ENCODE measurements at regions not wholly inside any gene's neighbourhood (a gene's known extent, or its start where the extent isn't known, plus 50 kb on each side); places are given as distances from the start of the nearest gene placed in this dataset.

DNA sequence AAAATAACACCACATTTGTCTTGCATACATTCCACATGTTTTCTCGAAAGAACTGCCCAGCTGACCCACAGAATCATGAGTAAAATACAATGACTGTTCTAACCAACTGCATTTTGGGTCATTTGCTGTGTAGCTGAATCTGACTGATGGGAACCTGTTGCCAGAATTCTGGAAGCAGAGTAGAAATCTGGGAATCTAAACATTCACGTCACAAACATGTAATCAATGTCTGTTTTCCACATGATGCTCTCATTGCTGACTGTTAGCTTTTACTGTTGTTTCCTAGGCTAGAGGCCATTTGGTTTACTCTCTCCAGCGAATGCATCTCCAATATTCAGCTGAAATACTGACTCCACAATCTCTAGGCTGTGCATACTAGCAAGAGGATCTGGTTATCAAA, 710.1 kb downstream of the KCNJ2 start:
- Histone ChIP-seq H3K27ac (ENCODE audit: low read depth, low read length) (no peak overlapping the region), H3K4me3 (ENCODE audit: low read length in 2 of 2) (no peak overlapping the region), H3K4me1 (ENCODE audit: insufficient read depth, low read length) (no peaks in the 10 kb centered on the region), H3K27me3 (ENCODE audit: insufficient read depth, low read length) (no peaks in the 10 kb centered on the region), H3K36me3 (ENCODE audit: insufficient read depth, low read length) (no peaks in the 10 kb centered on the region), H3K9me3 (ENCODE audit: control insufficient read depth in 1 of 2, low read length in 2 of 2) (peaks cover 0 to 3% of the 10 kb centered on the region in 2 donors)
- Mint-ChIP-seq H3K36me3 (no peaks in the 10 kb centered on the region), H3K9me3 (peaks cover 0 to 16% (median 3%) of the 10 kb centered on the region in 8 donors), H3K27me3 (no peaks in the 10 kb centered on the region), H3K4me1 (no peaks in the 10 kb centered on the region), H3K4me3 (no peak overlapping the region), H3K27ac (no peak overlapping the region)
- ChIA-PET POLR2A (ENCODE audit: partially characterized antibody) (no interaction called here), CTCF (ENCODE audit: partially characterized antibody) (no interaction called here)
- DNase-seq, result no peak
- intact Hi-C loops (cut with micrococcal nuclease), result no loop called here

DNA sequence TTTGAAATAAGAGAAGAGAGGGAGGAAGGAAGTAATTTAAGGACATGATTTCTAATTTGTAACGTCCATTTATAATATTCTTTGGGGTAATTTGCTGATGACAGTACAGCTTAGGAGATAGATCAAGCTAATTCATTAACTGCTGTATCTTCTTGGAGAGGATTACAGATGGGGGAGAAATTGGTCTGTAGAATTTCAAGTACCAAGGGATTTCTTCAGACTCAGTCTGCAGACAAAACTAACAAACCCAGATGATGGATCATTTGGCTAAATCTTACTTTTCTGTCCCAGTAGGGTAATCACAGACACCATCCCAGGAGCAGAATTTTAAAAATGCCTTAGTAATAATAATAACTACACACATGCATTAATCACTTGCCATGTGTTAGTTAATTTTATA, 711.8 kb downstream of the KCNJ2 start:
- intact Hi-C loops (cut with micrococcal nuclease), result no loop called here
- H3K27me3 Mint-ChIP-seq, result no peaks in the 10 kb centered on the region
- no peaks in the 10 kb centered on the region for H3K27me3 ChIP-seq (ENCODE audit: insufficient read depth, low read length)
- H3K36me3 ChIP-seq (ENCODE audit: insufficient read depth, low read length), result no peaks in the 10 kb centered on the region
- no peak overlapping the region for H3K4me3 Mint-ChIP-seq
- H3K27ac ChIP-seq (ENCODE audit: low read depth, low read length), result no peak overlapping the region
- no peaks in the 10 kb centered on the region for H3K36me3 Mint-ChIP-seq
- H3K4me3 ChIP-seq (ENCODE audit: low read length in 2 of 2), result no peak overlapping the region
- ChIA-PET CTCF (ENCODE audit: partially characterized antibody) (no interaction called here), POLR2A (ENCODE audit: partially characterized antibody) (no interaction called here)
- H3K4me1 Mint-ChIP-seq, result no peaks in the 10 kb centered on the region
- no peaks in the 10 kb centered on the region for H3K4me1 ChIP-seq (ENCODE audit: insufficient read depth, low read length)
- peaks cover 0 to 3% of the 10 kb centered on the region in 2 donors for H3K9me3 ChIP-seq (ENCODE audit: control insufficient read depth in 1 of 2, low read length in 2 of 2)
- no peak overlapping the region for H3K27ac Mint-ChIP-seq
- peaks cover 0 to 13% (median 3%) of the 10 kb centered on the region in 8 donors for H3K9me3 Mint-ChIP-seq
- DNase-seq, result no peak

DNA sequence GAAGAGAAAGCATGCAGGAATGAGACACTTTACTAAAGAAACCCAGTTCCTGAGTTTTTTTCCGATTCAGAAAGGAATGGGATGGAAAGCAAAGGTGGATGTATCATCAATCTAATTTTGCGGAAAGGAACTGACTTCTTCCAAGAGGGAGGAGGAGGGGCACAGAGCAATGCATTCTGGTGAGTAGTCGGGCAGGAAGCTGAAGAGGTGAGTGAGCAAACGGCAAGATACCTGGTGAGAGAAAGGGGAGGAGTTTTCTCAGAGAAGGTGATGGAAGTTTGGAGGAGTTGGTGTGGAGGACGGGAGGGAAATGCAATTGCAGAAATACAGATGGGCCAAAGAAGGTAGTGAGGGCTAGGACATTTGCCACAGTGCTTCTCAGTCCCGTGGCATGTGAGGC, 713.2 kb downstream of the KCNJ2 start:
- no peaks in the 10 kb centered on the region for H3K4me1 Mint-ChIP-seq
- Histone ChIP-seq H3K27me3 (ENCODE audit: insufficient read depth, low read length) (no peaks in the 10 kb centered on the region), H3K4me3 (ENCODE audit: low read length in 2 of 2) (no peak overlapping the region), H3K9me3 (ENCODE audit: control insufficient read depth in 1 of 2, low read length in 2 of 2) (peaks cover 0 to 3% of the 10 kb centered on the region in 2 donors), H3K4me1 (ENCODE audit: insufficient read depth, low read length) (no peaks in the 10 kb centered on the region), H3K27ac (ENCODE audit: low read depth, low read length) (no peak overlapping the region), H3K36me3 (ENCODE audit: insufficient read depth, low read length) (no peaks in the 10 kb centered on the region)
- intact Hi-C loops (cut with micrococcal nuclease), result no loop called here
- no peaks in the 10 kb centered on the region for H3K36me3 Mint-ChIP-seq
- CTCF ChIA-PET (ENCODE audit: partially characterized antibody), result no interaction called here
- POLR2A ChIA-PET (ENCODE audit: partially characterized antibody), result no interaction called here
- no peak overlapping the region for H3K27ac Mint-ChIP-seq
- peaks cover 0 to 13% (median 4%) of the 10 kb centered on the region in 8 donors for H3K9me3 Mint-ChIP-seq
- H3K4me3 Mint-ChIP-seq, result no peak overlapping the region
- DNase-seq, result no peak
- no peaks in the 10 kb centered on the region for H3K27me3 Mint-ChIP-seq

DNA sequence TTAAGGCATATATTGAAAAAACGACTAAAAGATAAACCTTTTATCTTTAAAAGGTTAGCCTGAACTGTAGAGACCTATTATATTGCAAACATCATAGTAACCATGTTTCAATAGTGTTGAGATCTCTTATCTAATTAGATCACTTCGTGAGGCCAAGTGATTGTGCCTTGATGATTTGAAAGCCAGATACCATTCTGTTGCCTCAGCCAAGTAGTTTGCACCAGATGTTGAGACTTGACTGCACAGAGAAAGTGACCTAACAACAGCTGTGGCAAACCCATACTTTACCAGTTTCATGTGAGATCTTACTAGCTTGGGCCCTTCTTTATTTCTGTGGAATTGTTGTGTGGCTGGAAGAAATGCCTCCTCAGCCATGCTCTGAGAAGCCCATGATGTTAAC, 717.3 kb downstream of the KCNJ2 start:
- Mint-ChIP-seq H3K36me3 (no peaks in the 10 kb centered on the region), H3K9me3 (peaks cover 0 to 13% (median 6%) of the 10 kb centered on the region in 8 donors), H3K4me3 (no peak overlapping the region), H3K4me1 (no peaks in the 10 kb centered on the region), H3K27me3 (no peaks in the 10 kb centered on the region), H3K27ac (no peak overlapping the region)
- Histone ChIP-seq H3K4me3 (ENCODE audit: low read length in 2 of 2) (no peak overlapping the region), H3K27ac (ENCODE audit: low read depth, low read length) (no peak overlapping the region), H3K9me3 (ENCODE audit: control insufficient read depth in 1 of 2, low read length in 2 of 2) (no peaks in the 10 kb centered on the region), H3K4me1 (ENCODE audit: insufficient read depth, low read length) (no peaks in the 10 kb centered on the region), H3K27me3 (ENCODE audit: insufficient read depth, low read length) (no peaks in the 10 kb centered on the region), H3K36me3 (ENCODE audit: insufficient read depth, low read length) (no peaks in the 10 kb centered on the region)
- intact Hi-C loops (cut with micrococcal nuclease), result no loop called here
- DNase-seq, result no peak
- ChIA-PET CTCF (ENCODE audit: partially characterized antibody) (no interaction called here), POLR2A (ENCODE audit: partially characterized antibody) (no interaction called here)

DNA sequence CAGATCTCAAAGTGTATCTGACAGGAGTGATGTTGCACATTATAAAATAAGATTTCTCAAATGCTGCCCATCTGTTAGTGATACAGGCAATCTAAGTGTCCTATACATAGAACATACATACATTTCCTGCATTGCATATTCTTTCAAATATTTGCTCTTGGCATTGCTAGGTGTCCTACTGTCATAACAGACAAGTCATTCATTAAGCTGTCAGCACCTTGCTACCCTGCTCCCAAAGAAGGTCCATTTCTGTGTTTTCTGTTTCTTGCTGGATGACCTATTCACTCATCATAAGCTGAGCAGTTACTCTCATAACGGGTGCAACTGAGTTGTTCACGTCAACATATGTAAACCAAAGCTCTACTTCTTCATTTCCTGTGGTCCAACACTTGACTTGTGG, 719.0 kb downstream of the KCNJ2 start:
- Histone ChIP-seq H3K27me3 (ENCODE audit: insufficient read depth, low read length) (no peaks in the 10 kb centered on the region), H3K9me3 (ENCODE audit: control insufficient read depth in 1 of 2, low read length in 2 of 2) (no peaks in the 10 kb centered on the region), H3K4me1 (ENCODE audit: insufficient read depth, low read length) (no peaks in the 10 kb centered on the region), H3K27ac (ENCODE audit: low read depth, low read length) (no peak overlapping the region), H3K4me3 (ENCODE audit: low read length in 2 of 2) (no peak overlapping the region), H3K36me3 (ENCODE audit: insufficient read depth, low read length) (no peaks in the 10 kb centered on the region)
- DNase-seq, result no peak
- CTCF ChIA-PET (ENCODE audit: partially characterized antibody), result interaction anchor here (1.3 kb wide), 1 partner anchor 16 kb away, joined by 3 read pairs; no protein-coding TSS in a partner anchor
- Mint-ChIP-seq H3K36me3 (no peaks in the 10 kb centered on the region), H3K4me1 (no peaks in the 10 kb centered on the region), H3K4me3 (no peak overlapping the region), H3K9me3 (peaks cover 0 to 6% (median 0%) of the 10 kb centered on the region in 8 donors), H3K27me3 (no peaks in the 10 kb centered on the region), H3K27ac (no peak overlapping the region)
- POLR2A ChIA-PET (ENCODE audit: partially characterized antibody), result no interaction called here
- intact Hi-C loops (cut with micrococcal nuclease), result no loop called here

DNA sequence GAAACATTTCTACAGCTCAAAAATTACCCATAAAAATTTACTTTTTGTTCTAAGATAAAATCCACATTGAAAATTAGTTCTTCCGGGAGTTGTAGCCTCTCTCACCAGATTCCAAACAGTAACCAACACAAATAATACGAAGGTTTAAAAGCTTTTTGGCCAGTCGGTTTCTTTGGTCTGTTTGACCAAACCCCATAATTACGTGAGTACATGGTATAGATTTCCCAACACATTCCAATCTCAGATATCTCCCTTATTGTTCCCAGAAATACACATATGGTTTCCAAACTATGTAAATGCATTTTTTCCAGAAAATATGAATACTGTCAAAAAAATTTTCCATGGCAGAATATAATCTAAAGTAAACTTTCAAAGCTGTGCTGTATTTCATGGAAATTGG, 722.0 kb downstream of the KCNJ2 start:
- intact Hi-C loops (cut with micrococcal nuclease), result no loop called here
- CTCF ChIA-PET (ENCODE audit: partially characterized antibody), result no interaction called here
- H3K36me3 Mint-ChIP-seq, result no peaks in the 10 kb centered on the region
- no peaks in the 10 kb centered on the region for H3K27me3 Mint-ChIP-seq
- Histone ChIP-seq H3K36me3 (ENCODE audit: insufficient read depth, low read length) (no peaks in the 10 kb centered on the region), H3K4me3 (ENCODE audit: low read length in 2 of 2) (no peak overlapping the region), H3K9me3 (ENCODE audit: control insufficient read depth in 1 of 2, low read length in 2 of 2) (no peaks in the 10 kb centered on the region), H3K4me1 (ENCODE audit: insufficient read depth, low read length) (no peaks in the 10 kb centered on the region), H3K27ac (ENCODE audit: low read depth, low read length) (no peak overlapping the region), H3K27me3 (ENCODE audit: insufficient read depth, low read length) (no peaks in the 10 kb centered on the region)
- H3K9me3 Mint-ChIP-seq, result peaks cover 0 to 8% (median 2%) of the 10 kb centered on the region in 8 donors
- POLR2A ChIA-PET (ENCODE audit: partially characterized antibody), result no interaction called here
- H3K4me3 Mint-ChIP-seq, result no peak overlapping the region
- H3K4me1 Mint-ChIP-seq, result no peaks in the 10 kb centered on the region
- no peak for DNase-seq
- no peak overlapping the region for H3K27ac Mint-ChIP-seq

DNA sequence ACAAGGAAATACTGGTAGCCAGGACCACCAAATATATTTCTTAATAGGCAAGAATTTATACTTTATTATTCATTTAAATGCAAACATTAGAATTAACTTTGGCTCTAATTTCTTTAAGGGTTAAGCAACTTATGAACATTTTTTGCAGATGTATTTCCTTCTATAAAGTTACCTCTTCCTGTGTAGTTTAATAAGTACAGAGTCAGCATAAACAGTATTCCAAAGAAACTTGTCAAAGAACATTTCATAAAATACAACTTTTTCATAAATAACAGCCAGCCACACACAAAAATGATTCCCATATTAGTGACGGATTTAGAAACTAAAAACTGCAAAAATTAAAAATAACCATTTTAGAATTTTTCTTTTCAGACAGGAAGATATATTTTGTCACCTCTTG, 723.2 kb downstream of the KCNJ2 start:
- POLR2A ChIA-PET (ENCODE audit: partially characterized antibody), result no interaction called here
- CTCF ChIA-PET (ENCODE audit: partially characterized antibody), result no interaction called here
- Histone ChIP-seq H3K4me1 (ENCODE audit: insufficient read depth, low read length) (no peaks in the 10 kb centered on the region), H3K4me3 (ENCODE audit: low read length in 2 of 2) (no peak overlapping the region), H3K27me3 (ENCODE audit: insufficient read depth, low read length) (no peaks in the 10 kb centered on the region), H3K27ac (ENCODE audit: low read depth, low read length) (no peak overlapping the region), H3K36me3 (ENCODE audit: insufficient read depth, low read length) (no peaks in the 10 kb centered on the region), H3K9me3 (ENCODE audit: control insufficient read depth in 1 of 2, low read length in 2 of 2) (no peaks in the 10 kb centered on the region)
- Mint-ChIP-seq H3K9me3 (peaks cover 0 to 8% (median 3%) of the 10 kb centered on the region in 8 donors), H3K4me1 (no peaks in the 10 kb centered on the region), H3K4me3 (no peak overlapping the region), H3K27ac (no peak overlapping the region), H3K36me3 (no peaks in the 10 kb centered on the region), H3K27me3 (no peaks in the 10 kb centered on the region)
- intact Hi-C loops (cut with micrococcal nuclease), result no loop called here
- DNase-seq, result no peak

DNA sequence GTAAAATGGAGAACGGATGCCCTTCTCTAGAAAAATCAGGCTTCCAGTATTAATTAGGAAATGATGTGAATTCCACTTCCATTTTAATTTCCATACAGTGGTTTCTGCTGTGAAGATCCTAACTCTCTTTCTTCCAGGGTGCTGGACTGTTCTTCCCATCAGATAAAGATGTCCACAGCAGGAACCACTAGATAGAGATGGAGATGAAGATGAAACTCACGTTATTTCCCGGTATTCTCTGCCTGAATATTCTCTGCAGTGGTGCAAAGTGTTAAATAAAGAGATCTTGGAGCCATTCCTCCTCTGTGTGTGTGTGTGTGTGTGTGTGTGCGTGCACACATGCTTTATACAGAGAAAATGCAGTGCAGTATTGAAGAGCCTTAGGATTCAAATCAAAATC, 727.5 kb downstream of the KCNJ2 start:
- Histone ChIP-seq H3K4me3 (ENCODE audit: low read length in 2 of 2) (no peak overlapping the region), H3K9me3 (ENCODE audit: control insufficient read depth in 1 of 2, low read length in 2 of 2) (no peaks in the 10 kb centered on the region), H3K27ac (ENCODE audit: low read depth, low read length) (no peak overlapping the region), H3K27me3 (ENCODE audit: insufficient read depth, low read length) (no peaks in the 10 kb centered on the region), H3K4me1 (ENCODE audit: insufficient read depth, low read length) (no peaks in the 10 kb centered on the region), H3K36me3 (ENCODE audit: insufficient read depth, low read length) (no peaks in the 10 kb centered on the region)
- Mint-ChIP-seq H3K4me1 (no peaks in the 10 kb centered on the region), H3K4me3 (no peak overlapping the region), H3K27ac (no peak overlapping the region), H3K36me3 (no peaks in the 10 kb centered on the region), H3K27me3 (no peaks in the 10 kb centered on the region), H3K9me3 (peaks cover 0 to 11% (median 6%) of the 10 kb centered on the region in 8 donors)
- ChIA-PET POLR2A (ENCODE audit: partially characterized antibody) (no interaction called here), CTCF (ENCODE audit: partially characterized antibody) (no interaction called here)
- intact Hi-C loops (cut with micrococcal nuclease), result no loop called here
- DNase-seq, result no peak

All from CD4-positive, alpha-beta memory T cell (primary cell).